Esophagus squamous epithelium (tissue), 4 donors: ENCODE measurements at regions not wholly inside any gene's neighbourhood (a gene's known extent, or its start where the extent isn't known, plus 50 kb on each side); places are given as distances from the start of the nearest gene placed in this dataset.

Experiments used
- POLR2A ChIP-seq, 4 donors: fragments of 450-650 bp; IDR thresholded peaks; one replicate each; pipeline ENCODE4 v1.6.1; 2017; ENCODE audit warnings: antibody characterized with exemption in 4 of 4, mild to moderate bottlenecking in 4 of 4, moderate library complexity in 3 of 4
- TF ChIP-seq, protein P1 (sequence below), 6 experiments: fragments of 450-650 bp in 4 of 6; fragments of 200-600 bp in 2 of 6; sonication (generic) in 2 of 6; IDR thresholded peaks; one replicate each; pipeline ENCODE4 v1.5.1; 2016 to 2019; ENCODE audit warnings: antibody characterized with exemption in 6 of 6, mild to moderate bottlenecking in 4 of 6, moderate library complexity in 4 of 6

DNA sequence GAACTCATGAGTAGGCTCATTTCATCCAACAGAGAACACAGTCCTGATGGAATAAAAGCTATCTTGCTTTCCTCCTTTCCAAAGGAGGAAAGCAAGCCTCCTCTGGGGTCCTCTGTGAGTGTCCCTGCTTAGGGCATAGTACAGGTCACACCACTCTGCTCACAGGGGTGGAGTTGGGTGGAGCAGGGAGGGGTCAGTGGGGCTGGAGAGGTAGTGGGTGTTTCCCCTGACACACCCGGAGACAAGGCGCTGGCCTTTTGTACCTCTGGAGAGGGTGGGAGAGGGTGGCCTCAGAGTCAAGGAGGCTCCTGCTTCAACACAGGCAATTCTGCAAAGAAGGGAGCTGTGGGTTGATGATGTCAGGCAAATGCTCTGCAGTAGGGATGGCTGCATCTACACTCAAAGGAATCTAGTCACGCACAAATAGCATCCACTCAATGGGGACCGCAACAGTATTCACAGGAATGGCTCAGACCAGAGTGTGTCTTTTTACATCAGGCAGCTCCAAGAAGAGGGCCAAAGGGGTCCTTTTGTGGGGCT lies 58.6 kb upstream of the PLXNA2 start:
- TF ChIP-seq, protein P1, sequence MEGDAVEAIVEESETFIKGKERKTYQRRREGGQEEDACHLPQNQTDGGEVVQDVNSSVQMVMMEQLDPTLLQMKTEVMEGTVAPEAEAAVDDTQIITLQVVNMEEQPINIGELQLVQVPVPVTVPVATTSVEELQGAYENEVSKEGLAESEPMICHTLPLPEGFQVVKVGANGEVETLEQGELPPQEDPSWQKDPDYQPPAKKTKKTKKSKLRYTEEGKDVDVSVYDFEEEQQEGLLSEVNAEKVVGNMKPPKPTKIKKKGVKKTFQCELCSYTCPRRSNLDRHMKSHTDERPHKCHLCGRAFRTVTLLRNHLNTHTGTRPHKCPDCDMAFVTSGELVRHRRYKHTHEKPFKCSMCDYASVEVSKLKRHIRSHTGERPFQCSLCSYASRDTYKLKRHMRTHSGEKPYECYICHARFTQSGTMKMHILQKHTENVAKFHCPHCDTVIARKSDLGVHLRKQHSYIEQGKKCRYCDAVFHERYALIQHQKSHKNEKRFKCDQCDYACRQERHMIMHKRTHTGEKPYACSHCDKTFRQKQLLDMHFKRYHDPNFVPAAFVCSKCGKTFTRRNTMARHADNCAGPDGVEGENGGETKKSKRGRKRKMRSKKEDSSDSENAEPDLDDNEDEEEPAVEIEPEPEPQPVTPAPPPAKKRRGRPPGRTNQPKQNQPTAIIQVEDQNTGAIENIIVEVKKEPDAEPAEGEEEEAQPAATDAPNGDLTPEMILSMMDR (IDR thresholded peaks at IDR 0.05), result no peak
- TF ChIP-seq POLR2A (IDR thresholded peaks at IDR 0.05), result no peak
